ENCODE measurements at regions not wholly inside any gene's neighbourhood (a gene's known extent, or its start where the extent isn't known, plus 50 kb on each side); places are given as distances from the start of the nearest gene placed in this dataset.

DNA sequence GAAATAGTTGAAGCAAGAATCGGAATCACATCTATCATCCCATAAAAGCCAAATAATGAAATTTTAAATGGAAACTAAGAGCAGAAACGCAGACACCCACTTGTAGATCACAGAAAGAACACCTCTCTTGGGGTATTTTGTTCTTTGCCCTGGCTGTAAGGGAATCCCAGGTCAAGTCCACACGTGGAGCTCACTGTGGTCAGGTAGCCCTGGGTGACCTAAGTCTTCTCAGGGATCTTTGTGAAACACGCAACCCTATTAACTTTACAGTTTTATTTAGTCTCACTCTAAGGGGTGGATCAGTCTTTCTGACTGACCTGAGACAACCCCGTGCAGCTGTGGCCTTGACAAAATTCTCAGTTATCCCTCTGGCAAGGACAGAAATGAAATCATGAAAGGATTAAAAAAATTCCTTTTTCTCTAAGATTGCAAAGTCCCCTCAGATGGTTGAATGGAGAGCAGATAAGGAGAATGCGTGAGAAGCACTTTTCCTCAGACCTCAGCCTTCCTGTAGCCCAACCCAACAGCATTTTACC, 111.6 kb downstream of the NREP start:
- TF ChIP-seq POLR2A (IDR thresholded peaks at IDR 0.05; ENCODE audit: low read depth), result no peak
- TF ChIP-seq, protein P1, sequence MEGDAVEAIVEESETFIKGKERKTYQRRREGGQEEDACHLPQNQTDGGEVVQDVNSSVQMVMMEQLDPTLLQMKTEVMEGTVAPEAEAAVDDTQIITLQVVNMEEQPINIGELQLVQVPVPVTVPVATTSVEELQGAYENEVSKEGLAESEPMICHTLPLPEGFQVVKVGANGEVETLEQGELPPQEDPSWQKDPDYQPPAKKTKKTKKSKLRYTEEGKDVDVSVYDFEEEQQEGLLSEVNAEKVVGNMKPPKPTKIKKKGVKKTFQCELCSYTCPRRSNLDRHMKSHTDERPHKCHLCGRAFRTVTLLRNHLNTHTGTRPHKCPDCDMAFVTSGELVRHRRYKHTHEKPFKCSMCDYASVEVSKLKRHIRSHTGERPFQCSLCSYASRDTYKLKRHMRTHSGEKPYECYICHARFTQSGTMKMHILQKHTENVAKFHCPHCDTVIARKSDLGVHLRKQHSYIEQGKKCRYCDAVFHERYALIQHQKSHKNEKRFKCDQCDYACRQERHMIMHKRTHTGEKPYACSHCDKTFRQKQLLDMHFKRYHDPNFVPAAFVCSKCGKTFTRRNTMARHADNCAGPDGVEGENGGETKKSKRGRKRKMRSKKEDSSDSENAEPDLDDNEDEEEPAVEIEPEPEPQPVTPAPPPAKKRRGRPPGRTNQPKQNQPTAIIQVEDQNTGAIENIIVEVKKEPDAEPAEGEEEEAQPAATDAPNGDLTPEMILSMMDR (IDR thresholded peaks at IDR 0.05), result no peak

All from esophagus muscularis mucosa (tissue), 3 donors.